GM10248 (cell line): ENCODE measurements at regions not wholly inside any gene's neighbourhood (a gene's known extent, or its start where the extent isn't known, plus 50 kb on each side); places are given as distances from the start of the nearest gene placed in this dataset.

Source experiments
- CTCF ChIA-PET: fragments of 300-600 bp; sonication (Branson Sonifier 250); formaldehyde crosslinking; extraction: SDS; loops from one replicate; lab custom pipeline; 2021; ENCODE audit warnings: antibody characterized with exemption; lab: Yijun Ruan, JAX
- POLR2A ChIA-PET: fragments of 350-650 bp; sonication (Branson Sonifier 250); formaldehyde crosslinking; extraction: SDS; loops from one replicate; lab custom pipeline; 2020; ENCODE audit warnings: antibody characterized with exemption; lab: Yijun Ruan, JAX
- DNase-seq: peaks from one replicate; pipeline ENCODE4 v3.0.0; 2012; ENCODE audit errors: extremely low spot score
- TF ChIP-seq, protein P1 (sequence below): IDR thresholded peaks from 2 replicates; pipeline ENCODE4 v1.5.1; 2012; ENCODE audit warnings: mild to moderate bottlenecking, low read depth; ENCODE audit errors: extremely low read depth, missing control alignments, control extremely low read depth

DNA sequence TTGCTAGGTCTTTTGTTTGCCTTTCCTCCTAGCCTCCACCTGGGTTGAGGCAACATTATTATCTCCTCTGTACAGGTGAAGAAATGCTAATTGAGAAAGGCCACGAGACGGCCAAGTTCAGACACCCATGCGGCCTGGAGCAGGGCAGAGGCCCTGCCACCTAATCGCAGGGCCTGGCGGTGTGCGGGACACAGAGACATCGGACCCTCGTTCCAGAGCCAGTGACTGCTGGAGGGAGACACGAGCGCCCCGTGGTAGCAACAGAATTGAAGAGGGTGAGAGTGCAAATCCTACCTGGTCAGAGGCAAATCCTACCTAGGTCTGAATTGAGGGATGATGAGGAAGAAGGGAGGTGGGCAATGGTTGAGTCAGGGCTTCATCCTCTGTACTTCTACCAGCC lies 113.8 kb upstream of the MEF2A start:
- peak; percentile 8 for DNase-seq
- TF ChIP-seq, protein P1, sequence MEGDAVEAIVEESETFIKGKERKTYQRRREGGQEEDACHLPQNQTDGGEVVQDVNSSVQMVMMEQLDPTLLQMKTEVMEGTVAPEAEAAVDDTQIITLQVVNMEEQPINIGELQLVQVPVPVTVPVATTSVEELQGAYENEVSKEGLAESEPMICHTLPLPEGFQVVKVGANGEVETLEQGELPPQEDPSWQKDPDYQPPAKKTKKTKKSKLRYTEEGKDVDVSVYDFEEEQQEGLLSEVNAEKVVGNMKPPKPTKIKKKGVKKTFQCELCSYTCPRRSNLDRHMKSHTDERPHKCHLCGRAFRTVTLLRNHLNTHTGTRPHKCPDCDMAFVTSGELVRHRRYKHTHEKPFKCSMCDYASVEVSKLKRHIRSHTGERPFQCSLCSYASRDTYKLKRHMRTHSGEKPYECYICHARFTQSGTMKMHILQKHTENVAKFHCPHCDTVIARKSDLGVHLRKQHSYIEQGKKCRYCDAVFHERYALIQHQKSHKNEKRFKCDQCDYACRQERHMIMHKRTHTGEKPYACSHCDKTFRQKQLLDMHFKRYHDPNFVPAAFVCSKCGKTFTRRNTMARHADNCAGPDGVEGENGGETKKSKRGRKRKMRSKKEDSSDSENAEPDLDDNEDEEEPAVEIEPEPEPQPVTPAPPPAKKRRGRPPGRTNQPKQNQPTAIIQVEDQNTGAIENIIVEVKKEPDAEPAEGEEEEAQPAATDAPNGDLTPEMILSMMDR: no peak
- CTCF ChIA-PET: no interaction called here
- POLR2A ChIA-PET: no interaction called here

DNA sequence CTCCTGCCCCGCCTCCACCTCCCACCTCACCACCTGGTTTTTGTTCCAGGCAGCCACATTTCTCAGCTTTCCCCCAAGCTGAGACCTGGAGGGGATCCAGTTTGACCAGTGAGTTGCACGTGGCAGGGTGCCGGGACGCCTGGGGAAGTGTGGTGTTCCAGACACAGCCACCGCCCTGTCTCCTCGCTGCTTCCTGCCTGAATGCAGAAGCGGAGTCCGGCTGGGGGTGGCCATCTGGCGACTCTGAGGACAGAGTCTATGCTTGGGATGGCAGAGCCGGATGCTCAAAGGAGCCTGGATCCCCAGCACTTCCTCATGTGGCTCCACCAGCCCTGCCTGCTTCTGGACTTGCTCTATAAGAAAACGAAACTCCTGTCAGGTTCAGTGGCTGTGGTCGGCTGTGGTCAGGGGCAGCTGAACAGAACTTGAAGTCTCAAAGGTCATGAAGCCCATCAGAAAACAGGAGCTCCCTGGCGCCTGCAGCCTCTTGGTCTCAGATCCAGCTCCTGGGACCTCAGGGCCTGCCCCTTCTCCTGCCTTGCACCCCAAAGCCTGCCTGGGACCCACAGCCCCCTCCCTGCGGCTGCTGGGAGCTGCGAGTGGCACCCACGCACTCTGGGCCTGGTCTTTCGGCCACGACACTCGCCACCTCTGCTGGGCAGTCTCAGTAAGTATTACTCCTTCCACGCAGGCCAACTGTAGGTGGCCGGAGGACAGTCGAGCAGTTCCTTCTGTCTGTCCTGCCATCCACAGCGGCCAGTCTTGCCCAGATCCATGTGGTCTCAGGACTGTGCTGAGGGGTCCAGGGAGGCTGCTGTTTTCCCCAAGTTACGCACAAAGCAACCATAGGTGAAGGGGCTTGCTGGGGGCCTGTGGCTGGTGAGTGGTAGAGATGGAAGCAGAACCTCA lies 112.8 kb upstream of the MEF2A start:
- CTCF ChIA-PET: interaction anchor here (0.8 to 1.7 kb wide), 3 partner anchors 14 to 152 kb away, joined by 3 to 4 read pairs (median 3); no protein-coding TSS in a partner anchor
- POLR2A ChIA-PET: no interaction called here
- peak; percentile 82 for DNase-seq
- TF ChIP-seq, protein P1: no peak

DNA sequence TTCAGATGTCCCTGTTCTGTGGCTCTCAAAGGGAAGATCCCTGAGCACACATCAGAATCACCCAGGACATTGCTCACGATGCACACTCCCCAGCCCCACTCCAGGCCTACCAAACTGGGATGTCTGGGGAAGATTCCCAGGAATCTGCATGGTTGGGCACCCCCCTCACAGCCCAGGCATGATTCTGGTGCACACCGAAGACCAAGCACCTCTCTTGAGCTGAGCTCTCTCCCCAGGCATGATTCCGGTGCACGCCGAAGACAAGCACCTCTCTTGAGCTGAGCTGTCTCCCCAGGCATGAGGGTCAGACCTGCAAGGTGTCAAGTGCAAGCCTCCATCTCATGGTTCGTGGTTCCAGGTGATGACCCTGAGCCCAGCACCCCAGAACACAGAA lies 112.2 kb upstream of the MEF2A start:
- CTCF ChIA-PET: interaction anchor here (0.8 to 1.7 kb wide), 3 partner anchors 14 to 151 kb away, joined by 3 to 4 read pairs (median 3); no protein-coding TSS in a partner anchor
- DNase-seq: no peak
- POLR2A ChIA-PET: no interaction called here
- TF ChIP-seq, protein P1: no peak

DNA sequence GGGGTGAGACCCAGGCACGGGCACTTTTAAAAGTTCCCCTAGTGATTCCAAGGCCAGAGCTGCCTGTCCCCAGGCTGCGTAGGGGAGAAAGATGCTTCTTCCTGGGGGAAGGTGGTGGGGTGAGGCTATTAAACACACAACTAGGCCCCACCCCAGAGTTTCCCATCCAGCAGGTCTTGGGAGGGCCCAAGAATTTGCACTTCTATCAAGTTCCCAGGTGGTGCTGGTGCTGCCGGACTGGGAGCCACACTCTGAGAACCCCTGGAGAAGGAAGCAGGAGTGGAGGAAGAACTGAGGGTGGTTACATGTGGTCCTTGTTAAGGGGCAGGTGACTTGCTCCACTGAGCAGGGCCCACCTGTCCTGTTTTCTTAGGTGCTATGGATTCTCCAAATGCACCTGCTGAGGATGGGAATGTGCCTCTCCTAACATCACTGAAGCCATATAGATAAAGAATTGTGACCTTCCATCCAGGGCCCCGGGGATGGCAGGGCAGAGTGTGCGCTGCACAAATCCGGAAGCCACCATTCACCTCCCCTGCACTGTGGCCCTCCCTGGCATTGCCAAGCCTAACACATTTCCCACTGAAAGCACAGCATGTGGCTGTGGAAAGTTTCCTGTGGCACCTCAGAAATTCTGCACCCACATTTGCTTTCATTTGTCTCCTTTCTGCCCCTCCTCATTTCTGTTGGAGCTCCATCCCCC lies 111.5 kb upstream of the MEF2A start:
- CTCF ChIA-PET: interaction anchor here (1.7 kb wide), 1 partner anchor 39 kb away, joined by 4 read pairs; no protein-coding TSS in a partner anchor
- TF ChIP-seq, protein P1: no peak
- POLR2A ChIA-PET: no interaction called here
- DNase-seq: no peak

DNA sequence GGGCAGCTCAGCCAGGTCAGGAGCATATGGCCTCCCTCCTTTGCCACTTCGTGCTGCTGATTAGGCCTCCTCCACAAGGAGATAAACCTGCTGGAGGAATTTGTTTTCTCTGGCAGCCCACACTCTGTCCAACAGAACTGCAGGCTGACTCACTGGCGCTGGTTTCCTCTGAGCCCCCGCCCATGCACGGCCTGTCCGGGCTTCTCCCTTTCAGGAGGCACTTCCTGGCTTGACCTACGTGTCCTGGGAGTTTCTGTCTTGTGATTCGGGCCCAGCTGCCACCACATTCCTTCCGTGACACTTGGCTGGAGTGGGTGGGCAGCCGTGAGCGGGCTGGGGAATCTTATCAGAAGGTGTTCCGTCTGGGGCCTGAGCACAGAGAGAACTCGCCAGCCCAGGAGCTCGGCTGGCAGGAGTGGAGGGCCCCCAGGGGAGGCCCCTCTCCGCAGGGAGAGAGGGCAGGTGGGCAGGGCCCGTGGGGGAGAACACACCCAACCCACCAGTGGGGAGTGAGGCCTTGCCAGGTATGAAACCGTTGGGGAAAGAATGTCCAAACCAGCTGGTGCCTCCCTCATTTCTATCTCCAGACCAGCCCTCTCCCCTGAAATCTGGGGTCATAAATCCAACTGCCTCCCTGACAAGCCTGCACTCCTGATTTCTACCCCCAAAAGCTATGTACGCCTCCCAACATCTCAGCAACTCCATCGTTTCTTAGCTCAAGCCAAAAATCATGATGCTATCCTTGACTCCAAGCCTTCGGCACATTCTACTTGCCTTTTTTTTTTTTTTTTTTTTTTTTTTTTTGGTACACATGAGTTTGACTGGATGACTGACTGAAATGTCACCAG lies 110.6 kb upstream of the MEF2A start:
- POLR2A ChIA-PET: interaction anchor here (0.5 kb wide), 1 partner anchor 43 kb away, joined by 3 read pairs; no protein-coding TSS in a partner anchor
- DNase-seq: peak; percentile 11
- CTCF ChIA-PET: interaction anchor here (0.7 to 1.9 kb wide), 4 partner anchors 9 to 250 kb away, joined by 3 to 5 read pairs (median 4); no protein-coding TSS in a partner anchor
- TF ChIP-seq, protein P1: no peak
